Gastrocnemius medialis (tissue), 4 donors: ENCODE measurements at regions not wholly inside any gene's neighbourhood (a gene's known extent, or its start where the extent isn't known, plus 50 kb on each side); places are given as distances from the start of the nearest gene placed in this dataset.

Experiments used
- CTCF ChIP-seq, 5 experiments: fragments of 450-650 bp in 3 of 5; fragments of 200-600 bp in 2 of 5; sonication (generic) in 2 of 5; IDR thresholded peaks in 4 of 5; conservative IDR thresholded peaks in 1 of 5; 1 replicate in 4 of 5; 2 replicates in 1 of 5; pipeline ENCODE4 v1.5.1; 2016 to 2019; ENCODE audit warnings: antibody characterized with exemption in 5 of 5, mild to moderate bottlenecking in 3 of 5, moderate library complexity in 3 of 5
- POLR2A ChIP-seq, 2 donors: fragments of 450-650 bp; IDR thresholded peaks; one replicate each; pipeline ENCODE4 v1.6.1; 2017; ENCODE audit warnings: antibody characterized with exemption in 2 of 2, mild to moderate bottlenecking in 2 of 2, moderate library complexity in 2 of 2

DNA sequence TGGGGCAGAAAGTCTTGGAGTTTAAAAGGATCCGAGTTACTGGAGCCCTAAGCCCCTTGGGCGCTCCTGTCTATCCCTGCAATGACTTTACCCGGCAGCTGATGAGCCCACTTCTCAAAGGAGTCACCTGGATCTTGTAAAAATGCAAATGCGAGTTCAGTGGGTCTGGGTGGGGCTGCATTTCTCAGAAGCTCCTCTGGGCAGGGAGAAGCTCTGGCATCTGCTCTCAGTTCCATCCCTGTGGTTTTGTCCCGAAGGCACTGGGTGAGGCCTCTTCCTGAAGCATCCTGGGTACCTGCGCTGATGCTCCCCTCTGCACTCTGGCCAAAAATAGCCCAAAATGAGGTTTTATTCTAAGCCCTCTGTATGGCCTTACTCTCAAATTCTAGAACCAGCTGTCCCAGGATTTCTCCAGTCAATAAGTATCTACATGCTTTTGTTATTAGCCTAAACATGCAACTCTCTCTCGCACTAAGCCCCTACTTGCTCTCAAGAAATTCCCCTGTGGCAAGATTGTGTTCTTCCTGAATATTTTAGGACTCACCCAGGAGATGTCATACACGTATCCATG is 167.8 kb upstream of the APCDD1 start:
- TF ChIP-seq POLR2A (IDR thresholded peaks at IDR 0.05): no peak
- no peak for TF ChIP-seq CTCF (IDR thresholded peaks at IDR 0.05 in 4 of 5, conservative IDR thresholded peaks at IDR 0.05 in 1 of 5)
